ENCODE measurements at regions not wholly inside any gene's neighbourhood (a gene's known extent, or its start where the extent isn't known, plus 50 kb on each side); places are given as distances from the start of the nearest gene placed in this dataset.

GRCh38 chr2:236965021-236965840, 120.5 kb upstream of the COPS8 start:
- no peak for DNase-seq

- no peak for DNase-seq
These were observed 119.9 kb upstream of the COPS8 start for GRCh38 chr2:236965841-236966096.

- no peak for DNase-seq
These were observed 118.2 kb upstream of the COPS8 start for GRCh38 chr2:236967499-236967783.

- no peak for DNase-seq
These were observed 117.4 kb upstream of the COPS8 start for GRCh38 chr2:236968101-236968879.

GRCh38 chr2:236968880-236969534, 116.7 kb upstream of the COPS8 start:
- DNase-seq, result no peak

- DNase-seq, result no peak
These were observed 115.7 kb upstream of the COPS8 start for GRCh38 chr2:236969767-236970655.

GRCh38 chr2:236970656-236971010, 115.1 kb upstream of the COPS8 start:
- DNase-seq, result no peak

- DNase-seq, result no peak
These were observed 114.4 kb upstream of the COPS8 start for GRCh38 chr2:236971131-236971821.

- DNase-seq, result no peak
These were observed 113.7 kb upstream of the COPS8 start for GRCh38 chr2:236971919-236972381.

GRCh38 chr2:236972491-236973342, 113.0 kb upstream of the COPS8 start:
- no peak for DNase-seq

- DNase-seq, result no peak
These were observed 112.2 kb upstream of the COPS8 start for GRCh38 chr2:236973343-236973980.

GRCh38 chr2:236974148-236974547, 111.5 kb upstream of the COPS8 start:
- DNase-seq, result no peak

- no peak for DNase-seq
These were observed 110.9 kb upstream of the COPS8 start for GRCh38 chr2:236974752-236975151.

GRCh38 chr2:236975766-236976165, 109.9 kb upstream of the COPS8 start:
- DNase-seq, result no peak

GRCh38 chr2:236976266-236977062, 109.2 kb upstream of the COPS8 start:
- DNase-seq, result peak; percentile 64

GRCh38 chr2:236977063-236977851, 108.4 kb upstream of the COPS8 start:
- no peak for DNase-seq

- no peak for DNase-seq
These were observed 107.8 kb upstream of the COPS8 start for GRCh38 chr2:236977852-236978398.

- DNase-seq, result no peak
These were observed 106.0 kb upstream of the COPS8 start for GRCh38 chr2:236979664-236980063.

- DNase-seq, result no peak
These were observed 104.7 kb upstream of the COPS8 start for GRCh38 chr2:236980961-236981360.
